SW480 (cell line): ENCODE measurements at regions not wholly inside any gene's neighbourhood (a gene's known extent, or its start where the extent isn't known, plus 50 kb on each side); places are given as distances from the start of the nearest gene placed in this dataset.

Experiments used
- DNase-seq: peaks from one replicate; pipeline ENCODE4 v3.0.0-alpha.2; 2016; ENCODE audit warnings: low spot score

DNA sequence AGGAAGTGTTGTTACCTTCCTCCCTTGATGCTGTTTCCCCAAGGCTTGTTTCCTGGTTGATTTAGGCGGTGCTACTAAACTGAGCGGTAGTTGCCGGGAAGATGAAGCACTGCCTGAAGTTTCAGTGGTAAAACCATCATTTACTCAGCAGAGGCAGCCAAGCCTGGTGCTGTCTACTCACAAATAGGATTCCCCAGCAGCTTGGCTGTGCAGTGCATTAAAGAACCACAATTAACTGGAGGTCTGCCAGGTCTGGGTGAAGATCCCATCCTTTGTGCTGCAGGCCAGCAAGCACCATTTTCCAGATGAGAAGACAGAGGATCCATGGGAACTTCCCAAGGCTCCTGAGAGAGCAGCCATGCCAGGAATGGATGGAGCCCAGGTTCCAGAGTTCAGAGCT lies 231.9 kb upstream of the E2F8 start:
- no peak for DNase-seq

DNA sequence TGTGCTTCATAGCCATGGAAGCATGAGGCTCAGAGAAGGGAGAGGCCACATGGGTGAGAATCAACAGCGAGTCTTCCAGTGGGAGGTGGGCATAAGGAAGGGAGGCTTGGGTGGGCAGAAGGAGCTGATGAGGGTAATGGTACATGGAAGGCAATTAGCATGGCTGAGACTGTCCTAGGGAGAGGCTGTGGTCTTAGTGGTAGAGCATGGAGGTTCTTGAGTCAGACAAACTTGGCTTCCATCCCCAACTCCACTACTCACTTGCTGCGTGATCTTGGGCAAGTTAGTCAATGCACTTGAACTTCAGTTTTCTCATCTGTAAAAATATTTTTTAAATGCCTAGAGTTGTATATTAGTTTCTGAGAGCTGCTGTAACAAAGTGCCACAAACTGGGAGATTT lies 227.2 kb upstream of the E2F8 start:
- no peak for DNase-seq

DNA sequence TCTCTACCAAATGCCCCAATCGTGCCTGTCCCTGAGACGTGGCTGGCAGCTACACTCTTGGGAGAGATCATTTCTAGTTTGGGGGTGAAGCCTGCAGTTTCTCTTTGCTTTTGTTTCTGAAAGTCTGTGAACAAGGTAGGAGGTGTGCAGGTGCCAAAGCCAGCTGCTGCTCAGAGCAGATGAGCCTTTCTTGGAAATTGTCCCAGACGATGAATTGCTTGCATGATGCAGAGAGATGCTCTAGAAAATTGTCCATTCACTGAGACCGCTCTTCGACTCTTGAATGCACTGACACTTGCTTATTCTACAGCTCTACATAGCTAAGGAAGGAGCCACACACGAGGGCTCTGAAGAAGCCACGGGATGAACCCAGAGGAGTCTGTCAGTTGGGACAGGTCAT lies 225.6 kb upstream of the E2F8 start:
- no peak for DNase-seq

DNA sequence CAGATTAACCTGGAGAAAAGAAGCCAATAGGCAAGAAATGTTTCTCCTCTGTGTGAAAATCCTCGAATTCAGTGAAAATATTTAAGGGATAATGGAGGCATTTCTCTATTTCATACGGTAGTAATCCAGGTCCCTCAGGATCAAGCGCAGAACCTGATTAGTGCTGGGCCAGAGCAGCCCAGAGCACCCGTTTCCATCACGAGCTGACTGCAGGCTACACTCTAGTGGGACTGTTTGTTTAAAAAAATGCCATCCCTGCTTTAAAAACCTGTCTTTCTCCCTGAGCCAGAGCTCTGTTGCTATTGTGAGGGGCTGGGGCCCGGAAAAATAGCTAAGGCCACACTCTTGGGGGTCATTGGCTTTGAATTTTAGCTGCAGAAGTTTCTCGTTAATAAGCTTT lies 223.2 kb upstream of the E2F8 start:
- no peak for DNase-seq

DNA sequence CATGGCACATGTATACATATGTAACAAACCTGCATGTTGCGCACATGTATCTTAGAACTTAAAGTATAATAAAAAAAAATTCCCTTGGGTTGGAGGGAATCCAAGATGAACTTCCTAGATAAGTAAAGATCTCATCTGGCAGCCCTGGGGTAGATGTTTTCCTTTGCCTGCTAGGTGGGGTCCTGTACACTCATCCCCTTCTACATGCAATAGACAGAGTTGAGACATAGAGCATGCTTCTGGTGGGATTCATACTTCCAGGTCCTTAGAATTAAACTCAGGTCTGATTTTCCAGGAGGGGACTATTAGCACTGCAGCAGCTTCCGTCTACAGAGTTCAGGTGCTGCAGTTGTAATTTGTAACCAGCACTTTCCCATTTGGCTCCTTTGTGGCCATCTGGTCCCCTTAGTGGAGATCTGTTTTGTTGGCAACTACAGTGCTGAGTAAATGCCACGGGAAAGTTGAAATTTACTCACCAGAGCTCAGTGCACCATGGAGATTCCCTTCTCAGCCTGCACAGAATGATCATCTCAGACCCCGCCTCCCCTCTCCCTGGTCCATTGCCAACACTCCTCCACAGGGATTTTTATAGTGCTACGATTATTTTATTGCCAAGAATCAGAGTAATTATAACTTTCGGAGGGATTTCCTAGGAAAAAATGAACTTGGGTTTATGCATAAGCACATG lies 220.1 kb upstream of the E2F8 start:
- DNase-seq: no peak

DNA sequence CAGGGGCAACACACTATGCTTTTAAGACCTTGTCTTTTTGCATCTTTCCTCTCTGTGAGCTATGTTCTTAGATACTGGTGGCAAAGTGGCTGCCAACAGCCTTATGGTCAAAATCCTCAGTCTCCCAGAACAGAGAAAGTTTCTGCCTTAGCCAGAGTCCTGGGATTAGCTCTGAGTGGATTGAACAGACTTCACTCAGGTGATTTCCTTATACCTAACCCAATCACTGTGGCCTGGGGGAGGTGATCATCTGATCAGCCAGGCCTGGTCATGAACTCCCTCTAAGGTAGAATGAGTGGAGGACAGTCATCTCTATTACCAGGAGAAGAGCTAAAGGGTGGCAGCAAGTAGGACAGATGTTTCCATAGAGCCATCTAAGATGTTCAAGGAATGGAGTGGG lies 218.5 kb upstream of the E2F8 start:
- DNase-seq: no peak

DNA sequence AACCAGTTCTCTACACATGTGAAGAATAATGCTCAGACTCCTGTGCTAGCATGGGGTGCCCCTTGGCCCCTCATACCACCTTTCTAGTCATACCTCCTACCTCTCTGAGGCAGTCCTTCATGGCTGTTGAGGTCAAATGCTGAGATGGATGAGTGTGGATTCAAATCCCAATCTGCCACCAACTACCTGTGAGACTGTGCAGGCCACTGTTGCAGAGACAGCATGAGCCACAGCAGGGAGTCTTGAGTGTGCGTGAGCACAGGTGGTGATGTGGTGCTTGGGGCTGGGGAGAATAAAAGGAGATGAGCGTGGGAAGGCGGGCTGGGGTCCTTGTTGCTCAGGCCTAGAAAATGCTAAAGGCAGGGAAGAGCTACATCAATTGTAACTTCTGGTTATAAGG lies 218.0 kb upstream of the E2F8 start:
- no peak for DNase-seq

DNA sequence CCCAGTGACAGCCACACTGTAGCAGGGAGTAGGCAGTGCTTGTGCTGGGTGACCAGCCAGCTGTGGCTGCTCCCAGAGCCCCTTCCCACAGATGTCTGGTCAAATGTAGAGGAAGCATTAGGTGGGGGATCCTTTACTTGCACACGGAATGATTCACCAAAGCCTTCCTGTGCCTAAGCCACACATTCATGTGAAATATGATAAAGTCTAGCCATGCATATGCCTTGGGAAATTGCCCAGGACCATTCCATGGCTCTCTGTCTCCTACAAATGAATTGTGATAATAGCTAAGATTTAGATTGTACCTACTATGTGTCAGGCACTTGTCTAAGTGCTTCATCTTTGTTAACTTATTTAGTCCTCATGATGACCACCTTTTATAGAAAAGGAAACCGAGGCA lies 217.5 kb upstream of the E2F8 start:
- no peak for DNase-seq

DNA sequence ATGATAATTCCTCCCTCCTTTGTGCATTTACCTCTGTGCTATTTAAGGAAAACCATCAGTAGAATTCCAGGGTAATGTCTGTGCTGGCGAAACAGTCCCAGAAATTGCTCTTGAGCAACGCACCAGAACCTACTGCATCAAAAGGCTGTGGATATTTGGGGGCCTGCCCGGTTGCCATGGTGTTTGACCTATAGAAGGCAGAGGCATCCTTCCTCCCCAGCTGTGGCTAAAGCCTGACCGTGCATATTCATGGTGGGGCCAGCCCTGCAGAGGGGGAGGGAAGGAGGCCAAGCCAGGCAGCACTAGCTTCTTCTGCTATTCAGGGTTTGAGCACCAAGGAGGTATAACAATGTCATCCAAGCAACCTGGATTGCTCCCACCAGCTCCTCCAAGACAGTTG lies 215.0 kb upstream of the E2F8 start:
- no peak for DNase-seq

DNA sequence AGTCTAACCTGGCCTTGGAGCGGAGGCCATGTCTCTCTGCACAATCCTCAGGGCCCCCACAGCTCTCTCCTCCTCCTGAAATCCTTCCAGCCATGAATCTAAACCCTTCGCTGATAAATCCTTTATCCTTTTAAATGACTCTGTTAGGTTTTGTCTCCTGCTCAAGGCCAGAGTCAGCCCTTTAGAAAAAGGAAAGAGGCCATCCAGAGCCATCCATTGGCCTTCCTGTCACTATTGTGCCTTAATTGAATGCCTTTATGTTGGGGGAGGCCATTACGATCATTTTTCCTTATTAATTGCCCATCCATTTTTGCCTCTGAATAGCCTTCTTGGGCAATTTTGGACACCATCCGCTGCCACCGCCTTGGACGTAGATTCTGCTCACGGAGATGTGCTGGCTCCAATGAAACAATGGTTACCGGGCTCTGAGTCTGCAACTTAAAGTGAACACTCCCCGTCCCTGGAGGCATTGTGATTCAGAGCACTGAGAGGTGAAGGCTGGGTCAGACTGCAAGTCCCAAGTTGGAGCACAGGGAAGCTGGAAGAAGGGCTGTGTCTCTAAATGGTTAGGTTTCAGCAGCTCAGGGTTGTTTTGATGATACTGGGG lies 213.0 kb upstream of the E2F8 start:
- no peak for DNase-seq

DNA sequence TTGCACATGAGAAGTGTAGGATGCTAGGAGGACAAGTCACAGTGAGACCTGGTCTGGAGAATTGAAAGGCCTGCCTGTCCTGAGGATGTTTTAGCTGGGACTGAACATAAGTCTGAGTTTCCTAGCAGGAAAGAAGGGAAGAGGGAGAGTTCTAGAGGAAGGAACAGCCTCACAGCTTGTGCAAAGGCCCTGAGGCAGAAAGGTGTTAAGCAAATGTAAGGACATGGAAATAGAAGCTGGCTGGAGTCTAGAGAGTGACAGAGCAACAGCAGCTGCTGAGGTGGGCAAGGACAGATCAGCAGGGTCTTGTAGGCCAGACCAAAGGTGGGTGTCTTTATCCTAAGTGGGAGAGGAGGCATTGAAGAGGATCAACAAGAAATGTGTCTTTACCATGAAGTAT lies 210.9 kb upstream of the E2F8 start:
- DNase-seq: no peak

DNA sequence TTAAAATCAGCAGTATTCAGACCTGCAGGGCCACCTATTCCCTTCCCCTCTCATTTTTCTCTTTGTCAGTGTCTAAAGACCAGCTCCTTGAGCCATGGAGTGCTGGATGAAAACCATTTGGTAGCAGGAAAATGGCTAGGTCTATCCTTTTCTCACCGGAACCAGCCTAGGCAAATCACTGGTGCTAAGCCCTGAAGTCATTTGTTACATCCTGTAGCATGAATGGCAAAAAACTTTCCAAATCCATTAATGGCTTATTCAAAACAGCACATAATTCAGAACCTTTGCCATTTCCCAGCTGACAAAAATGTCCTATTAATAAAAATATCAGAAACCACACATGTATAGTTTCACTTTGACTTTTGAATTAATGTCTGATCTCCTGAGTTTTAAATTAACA lies 209.5 kb upstream of the E2F8 start:
- no peak for DNase-seq

DNA sequence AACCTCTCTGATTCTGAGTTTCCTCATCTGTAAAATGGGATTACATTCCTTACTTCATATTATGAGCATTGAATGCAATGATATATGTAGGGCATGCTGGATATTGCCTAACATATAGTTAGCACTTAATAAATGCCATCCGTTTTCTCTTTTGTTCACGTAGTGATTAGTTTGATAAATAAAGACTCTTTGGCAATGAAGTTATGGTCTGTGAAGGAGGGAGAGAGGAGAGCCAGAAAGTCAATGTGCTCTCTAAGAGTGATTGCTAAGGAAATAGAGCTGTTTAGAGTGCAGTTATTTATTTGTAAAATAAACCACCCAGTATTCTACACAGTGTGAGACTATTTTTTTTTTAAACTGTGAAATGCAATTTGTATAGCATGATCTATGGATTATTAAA lies 207.9 kb upstream of the E2F8 start:
- no peak for DNase-seq

DNA sequence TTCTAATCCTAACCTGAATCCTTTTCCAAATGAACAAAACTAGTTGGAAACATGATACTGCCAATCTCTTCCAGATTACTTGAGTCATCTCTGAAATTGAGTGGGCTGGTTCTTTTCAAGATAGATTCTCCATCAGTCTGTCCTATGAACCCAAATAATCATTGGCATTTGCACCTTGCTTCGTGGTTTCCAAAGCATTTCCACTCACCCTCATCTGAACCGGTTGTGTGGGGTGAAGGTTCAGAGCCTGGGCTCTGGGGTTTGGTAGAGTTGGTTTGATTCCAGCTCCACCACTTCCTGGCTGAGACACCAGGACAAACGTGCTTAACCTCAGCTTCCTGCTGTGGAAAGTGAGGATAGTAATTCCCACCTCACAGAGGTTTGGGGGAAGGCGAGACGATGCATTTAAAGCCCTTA lies 206.4 kb upstream of the E2F8 start:
- peak; percentile 74 for DNase-seq

DNA sequence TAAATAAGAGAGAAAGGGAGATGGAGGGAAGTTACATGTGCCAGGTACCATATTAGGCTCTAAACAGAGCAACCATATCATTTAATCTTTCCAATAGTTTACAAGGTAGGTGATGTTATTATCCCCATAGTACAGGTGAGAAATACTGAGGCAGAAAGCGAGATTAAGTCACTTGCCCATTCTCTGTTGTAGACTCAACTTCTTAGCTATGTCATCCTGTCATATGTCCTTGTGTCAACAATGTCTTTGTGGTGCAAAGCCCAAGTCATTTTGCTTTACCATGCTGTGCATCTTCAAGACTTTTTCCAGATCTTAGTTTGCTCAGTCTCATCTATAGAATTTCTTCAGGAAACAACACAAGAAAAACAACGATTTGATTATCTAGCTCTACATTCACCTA lies 205.0 kb upstream of the E2F8 start:
- no peak for DNase-seq

DNA sequence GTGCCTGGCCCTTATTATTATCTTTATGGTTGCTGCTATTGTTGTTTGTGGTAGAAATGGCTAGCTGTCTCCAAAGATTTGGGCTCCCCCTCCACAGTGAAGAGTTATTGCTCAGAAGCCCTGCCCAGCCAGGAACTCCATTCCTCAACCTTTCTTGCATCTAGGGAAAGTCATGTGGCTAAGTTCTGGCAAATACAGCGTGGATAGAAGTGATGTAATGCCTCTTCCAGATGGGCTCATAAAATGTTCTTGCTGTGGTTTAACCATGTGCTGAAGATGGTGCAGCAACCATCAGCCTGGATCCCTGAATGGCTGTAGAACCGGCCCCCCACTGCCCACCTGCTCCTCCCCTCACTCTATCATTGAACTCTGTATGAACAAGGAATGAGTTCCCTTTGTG lies 203.5 kb upstream of the E2F8 start:
- peak; percentile 54 for DNase-seq

DNA sequence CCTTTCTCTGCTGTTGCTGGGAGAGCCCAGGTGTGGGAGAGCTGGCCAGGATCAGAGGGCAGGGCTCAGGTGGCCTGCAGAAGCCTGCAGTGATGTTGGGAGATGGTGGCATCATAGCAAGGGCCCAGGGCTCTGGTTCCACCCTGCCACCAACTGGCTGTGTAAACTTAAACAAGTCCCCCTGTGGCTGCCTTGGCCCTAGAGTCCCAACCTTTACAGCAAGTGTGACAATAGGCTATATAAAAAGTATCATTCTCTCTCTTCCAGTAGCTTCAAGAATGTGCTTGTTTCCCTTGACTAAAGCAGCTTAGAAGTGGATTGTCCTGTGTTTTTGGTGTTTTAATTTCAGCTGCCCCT lies 201.8 kb upstream of the E2F8 start:
- DNase-seq: no peak

DNA sequence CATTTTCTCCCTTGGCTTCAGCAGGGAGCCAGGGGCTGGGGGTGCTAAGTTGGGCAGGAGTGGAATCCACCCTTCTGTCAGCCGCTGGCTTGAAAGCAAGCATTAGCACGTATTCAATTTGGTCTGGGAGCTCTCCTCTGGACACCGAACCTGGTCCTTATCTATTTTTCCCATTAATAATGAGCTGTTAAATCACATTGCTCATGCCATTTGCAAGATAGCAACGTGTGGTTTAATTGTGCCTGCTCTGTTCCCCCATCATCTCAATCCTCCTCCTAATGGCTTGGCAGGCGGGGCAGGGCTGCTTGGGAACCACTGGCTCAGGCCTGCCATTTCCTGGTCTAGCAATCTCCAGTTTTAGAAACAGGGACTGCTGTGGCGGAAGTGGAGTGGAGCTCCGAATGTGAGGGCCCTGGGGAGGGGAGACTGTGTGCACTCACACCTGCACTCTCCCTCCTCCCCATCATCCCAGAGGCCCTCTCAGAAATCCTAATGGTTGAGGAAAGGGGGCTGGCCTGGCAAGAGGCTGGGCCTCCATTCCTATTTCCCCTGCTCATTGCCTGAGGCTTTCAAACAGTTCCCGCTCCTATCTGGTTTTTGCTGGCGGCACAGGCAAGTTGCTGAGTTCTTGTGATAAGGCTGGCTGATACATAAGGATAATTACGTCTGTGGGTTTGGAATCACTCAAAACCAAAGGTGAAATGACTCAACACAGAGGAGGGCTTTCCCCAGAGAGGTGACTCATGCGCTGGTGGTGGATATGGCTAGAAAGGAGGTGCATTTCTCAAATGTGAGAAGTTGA lies 201.2 kb upstream of the E2F8 start:
- DNase-seq: peak; percentile 99

DNA sequence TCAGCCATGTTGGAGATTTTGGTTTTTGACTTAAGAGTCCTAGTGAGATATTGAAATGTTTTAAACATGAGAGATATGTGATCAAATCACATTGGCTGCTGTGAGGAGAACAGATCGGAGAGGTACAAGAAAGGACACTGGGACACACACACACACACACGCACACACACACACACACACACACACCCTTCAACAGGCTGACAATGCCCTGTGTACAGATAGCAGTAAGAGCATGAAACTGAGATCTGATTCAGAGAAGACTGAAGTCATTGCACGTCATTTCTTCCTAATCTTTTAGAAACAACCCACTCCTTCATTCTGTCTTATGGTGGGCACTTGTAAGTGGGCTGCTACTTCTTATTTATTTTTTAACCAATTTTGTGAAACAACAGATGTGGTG lies 200.5 kb upstream of the E2F8 start:
- DNase-seq: peak; percentile 28

DNA sequence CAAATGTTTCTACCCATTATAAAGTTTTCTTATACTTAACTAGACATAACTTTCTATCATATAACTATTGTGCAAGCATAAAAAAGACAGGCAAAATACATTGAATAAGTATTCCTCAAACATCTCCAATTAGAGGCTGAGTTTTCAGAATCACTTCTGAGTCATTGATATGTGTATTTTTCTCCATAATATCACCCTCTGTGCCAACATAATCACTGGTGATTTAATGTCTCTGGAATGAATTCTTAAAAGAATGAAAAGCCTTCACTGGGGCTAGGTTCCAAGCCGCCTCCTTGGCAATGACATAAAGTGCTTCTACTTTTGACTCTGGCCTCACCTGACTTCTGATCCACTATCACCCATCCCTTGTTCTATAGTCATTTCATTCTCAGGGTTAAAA lies 197.0 kb upstream of the E2F8 start:
- peak; percentile 34 for DNase-seq

DNA sequence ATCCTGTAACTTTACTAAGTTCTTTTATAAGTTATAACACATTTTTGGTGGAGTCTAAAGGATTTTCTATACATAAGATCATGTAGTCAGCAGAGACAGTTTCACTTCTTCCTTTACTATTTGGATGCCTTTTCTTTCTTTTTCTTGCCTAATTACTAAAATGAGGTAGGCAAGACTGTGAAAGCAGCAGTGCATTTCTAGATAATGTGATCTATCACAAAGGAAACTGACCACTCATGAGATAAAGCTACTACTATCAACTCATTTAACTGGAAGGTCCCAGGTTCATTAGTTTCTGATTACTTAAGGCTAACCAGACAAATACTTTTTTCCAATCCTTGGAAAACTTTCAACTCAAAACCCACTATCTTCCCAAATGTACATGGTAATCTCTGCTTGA lies 196.2 kb upstream of the E2F8 start:
- DNase-seq: no peak

DNA sequence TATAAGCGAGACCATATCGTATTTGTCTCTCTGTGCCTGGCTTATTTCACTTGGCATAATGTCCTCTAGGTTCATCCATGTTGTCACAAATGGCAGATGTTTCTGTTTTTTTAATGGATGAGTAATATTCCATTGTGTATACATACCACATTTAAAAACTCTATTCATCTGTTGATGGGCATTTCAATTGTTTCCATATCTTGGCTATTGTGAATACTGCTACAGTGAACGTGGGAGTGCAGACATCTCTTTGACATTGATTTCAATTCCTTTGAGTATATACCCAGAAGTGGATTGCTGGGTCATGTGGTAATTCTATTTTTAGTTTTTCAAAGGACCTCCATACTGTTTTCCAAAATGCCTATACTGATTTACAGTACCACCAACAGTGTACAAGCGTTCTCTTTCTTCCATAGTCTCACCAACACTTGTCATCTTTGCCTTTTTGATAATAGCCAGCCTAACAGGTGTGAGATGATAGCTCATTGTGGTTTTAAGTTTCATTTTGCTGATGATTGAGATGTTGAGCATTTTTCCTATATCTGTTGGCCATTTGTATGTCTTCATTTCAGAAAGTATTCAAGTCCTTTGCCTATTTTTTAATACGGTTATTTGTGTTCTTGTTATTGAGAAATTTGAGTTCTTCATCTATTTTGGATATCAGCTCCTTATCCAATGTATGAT lies 194.7 kb upstream of the E2F8 start:
- no peak for DNase-seq

DNA sequence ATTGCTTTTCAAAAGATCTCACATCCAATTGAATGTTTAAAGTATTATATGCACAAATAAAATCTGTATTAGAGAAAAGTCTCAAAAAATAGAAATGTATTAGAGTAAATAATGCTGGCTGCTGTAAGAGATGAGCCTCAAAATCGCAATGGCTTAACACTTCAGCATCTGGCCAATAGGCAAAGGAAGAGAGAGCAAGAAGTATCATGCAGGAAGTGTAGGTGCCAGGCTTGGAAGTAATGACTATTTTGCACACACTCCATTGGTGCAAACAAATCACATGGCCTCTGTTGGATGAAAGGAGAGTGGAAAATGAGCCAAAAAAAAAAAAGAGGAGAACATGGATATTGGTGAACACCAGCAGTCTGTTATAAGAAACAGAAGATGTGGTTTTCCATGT lies 193.0 kb upstream of the E2F8 start:
- DNase-seq: no peak
